GM21723 (cell line): ENCODE measurements at regions not wholly inside any gene's neighbourhood (a gene's known extent, or its start where the extent isn't known, plus 50 kb on each side); places are given as distances from the start of the nearest gene placed in this dataset.
"Not testable (repeated sequence)": the region's sequence is repeated elsewhere in the genome, so short reads cannot be mapped to it uniquely, and the experiment has no call there.

Experiments
- ATAC-seq: cut with Tn5 transposase; IDR thresholded peaks from one replicate; pipeline ENCODE4 v1.9.1; 2021; ENCODE audit warnings: mild to moderate bottlenecking, moderate library complexity; ENCODE audit not compliant: unreplicated experiment

GRCh38 chr4:20062054-20062453 lies 189.7 kb upstream of the SLIT2 start:
- ATAC-seq: no peak

GRCh38 chr4:20050768-20051167 lies 200.9 kb upstream of the SLIT2 start:
- no peak for ATAC-seq

GRCh38 chr4:20049889-20050288 lies 201.8 kb upstream of the SLIT2 start:
- ATAC-seq: no peak

GRCh38 chr4:20046931-20047677 lies 204.6 kb upstream of the SLIT2 start:
- no peak for ATAC-seq

GRCh38 chr4:20046179-20046578 lies 205.5 kb upstream of the SLIT2 start:
- no peak for ATAC-seq

- ATAC-seq: no peak
Observed at GRCh38 chr4:20044966-20045365, 206.7 kb upstream of the SLIT2 start.

GRCh38 chr4:20044502-20044911 lies 207.2 kb upstream of the SLIT2 start:
- no peak for ATAC-seq

GRCh38 chr4:20043991-20044390 lies 207.7 kb upstream of the SLIT2 start:
- no peak for ATAC-seq

GRCh38 chr4:20042769-20043168 lies 208.9 kb upstream of the SLIT2 start:
- no peak for ATAC-seq

- ATAC-seq: no peak
Observed at GRCh38 chr4:20041839-20042407, 209.8 kb upstream of the SLIT2 start.

- no peak for ATAC-seq
Observed at GRCh38 chr4:20037745-20038144, 214.0 kb upstream of the SLIT2 start.

- no peak for ATAC-seq
Observed at GRCh38 chr4:20030108-20030507, 221.6 kb upstream of the SLIT2 start.

GRCh38 chr4:20028645-20029044 lies 223.1 kb upstream of the SLIT2 start:
- ATAC-seq: no peak

GRCh38 chr4:20026456-20026855 lies 225.2 kb upstream of the SLIT2 start:
- ATAC-seq: no peak

- ATAC-seq: no peak
Observed at GRCh38 chr4:20022471-20022870, 229.2 kb upstream of the SLIT2 start.

GRCh38 chr4:20020056-20020455 lies 231.6 kb upstream of the SLIT2 start:
- ATAC-seq: no peak

- ATAC-seq: no peak
Observed at GRCh38 chr4:20019310-20020015, 232.2 kb upstream of the SLIT2 start.

- ATAC-seq: no peak
Observed at GRCh38 chr4:20017777-20018115, 234.0 kb upstream of the SLIT2 start.

GRCh38 chr4:20017070-20017776 lies 234.5 kb upstream of the SLIT2 start:
- no peak for ATAC-seq

GRCh38 chr4:20015636-20016224 lies 236.0 kb upstream of the SLIT2 start:
- ATAC-seq: no peak

- not testable (repeated sequence) for ATAC-seq
Observed at GRCh38 chr4:20003836-20004558, 247.7 kb upstream of the SLIT2 start.
